ENCODE measurements at regions not wholly inside any gene's neighbourhood (a gene's known extent, or its start where the extent isn't known, plus 50 kb on each side); places are given as distances from the start of the nearest gene placed in this dataset.

DNA sequence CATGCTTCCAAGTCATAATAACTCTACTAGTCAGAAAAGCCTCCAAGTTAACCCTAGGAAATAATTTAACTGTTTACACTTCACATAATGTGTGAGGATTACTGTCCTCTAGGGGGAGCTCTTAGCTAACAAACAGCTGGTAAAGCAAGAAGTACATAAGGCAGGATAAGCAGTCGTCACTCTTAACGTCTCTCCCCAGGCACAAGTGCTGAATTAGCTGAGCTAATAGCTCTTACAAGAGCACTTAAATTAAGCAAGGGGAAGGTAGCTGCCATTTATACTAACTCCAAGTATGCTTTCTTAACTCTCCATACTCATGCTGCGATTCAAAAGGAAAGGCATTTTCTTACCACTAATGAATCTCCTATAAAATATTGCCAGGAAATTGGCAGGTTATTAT, 79.3 kb upstream of the TSPAN11 start:
- H3K27ac Mint-ChIP-seq (ENCODE audit: unreplicated experiment) = no peak overlapping the region
- no peak for DNase-seq
- peaks cover 6% of the 10 kb centered on the region for H3K4me1 Mint-ChIP-seq (ENCODE audit: low read depth, unreplicated experiment)
- TF ChIP-seq, protein P1, sequence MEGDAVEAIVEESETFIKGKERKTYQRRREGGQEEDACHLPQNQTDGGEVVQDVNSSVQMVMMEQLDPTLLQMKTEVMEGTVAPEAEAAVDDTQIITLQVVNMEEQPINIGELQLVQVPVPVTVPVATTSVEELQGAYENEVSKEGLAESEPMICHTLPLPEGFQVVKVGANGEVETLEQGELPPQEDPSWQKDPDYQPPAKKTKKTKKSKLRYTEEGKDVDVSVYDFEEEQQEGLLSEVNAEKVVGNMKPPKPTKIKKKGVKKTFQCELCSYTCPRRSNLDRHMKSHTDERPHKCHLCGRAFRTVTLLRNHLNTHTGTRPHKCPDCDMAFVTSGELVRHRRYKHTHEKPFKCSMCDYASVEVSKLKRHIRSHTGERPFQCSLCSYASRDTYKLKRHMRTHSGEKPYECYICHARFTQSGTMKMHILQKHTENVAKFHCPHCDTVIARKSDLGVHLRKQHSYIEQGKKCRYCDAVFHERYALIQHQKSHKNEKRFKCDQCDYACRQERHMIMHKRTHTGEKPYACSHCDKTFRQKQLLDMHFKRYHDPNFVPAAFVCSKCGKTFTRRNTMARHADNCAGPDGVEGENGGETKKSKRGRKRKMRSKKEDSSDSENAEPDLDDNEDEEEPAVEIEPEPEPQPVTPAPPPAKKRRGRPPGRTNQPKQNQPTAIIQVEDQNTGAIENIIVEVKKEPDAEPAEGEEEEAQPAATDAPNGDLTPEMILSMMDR (IDR thresholded peaks at IDR 0.05; ENCODE audit: partially characterized antibody, unreplicated experiment) = peak; percentile 91
- H3K4me3 Mint-ChIP-seq (ENCODE audit: unreplicated experiment) = no peak overlapping the region
- no peaks in the 10 kb centered on the region for H3K27me3 Mint-ChIP-seq (ENCODE audit: unreplicated experiment)
- no peaks in the 10 kb centered on the region for H3K9me3 Mint-ChIP-seq (ENCODE audit: unreplicated experiment)
- no peaks in the 10 kb centered on the region for H3K36me3 Mint-ChIP-seq (ENCODE audit: unreplicated experiment)

DNA sequence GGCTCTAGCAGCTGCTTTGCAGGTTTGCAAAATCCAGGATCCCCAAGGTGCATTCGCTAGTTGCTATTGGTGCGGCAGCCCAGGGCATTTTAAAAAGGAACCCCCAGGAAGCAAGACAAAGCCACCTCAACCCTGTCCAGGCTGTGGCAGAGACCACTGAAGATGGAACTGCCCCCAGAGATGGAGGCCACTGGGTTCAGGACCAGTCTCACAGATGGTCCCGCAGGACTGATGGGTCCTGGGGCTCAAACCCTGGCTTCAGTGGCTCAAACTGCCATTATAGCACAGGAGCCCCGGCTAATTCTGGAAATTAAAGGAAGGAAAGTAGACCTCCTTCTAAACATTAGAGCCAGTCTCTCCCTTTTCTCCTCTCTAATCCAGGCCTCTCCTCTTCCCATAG, 79.8 kb upstream of the TSPAN11 start:
- H3K9me3 Mint-ChIP-seq (ENCODE audit: unreplicated experiment) = no peaks in the 10 kb centered on the region
- no peak overlapping the region for H3K4me3 Mint-ChIP-seq (ENCODE audit: unreplicated experiment)
- TF ChIP-seq, protein P1 (IDR thresholded peaks at IDR 0.05; ENCODE audit: partially characterized antibody, unreplicated experiment) = no peak
- peaks cover 3% of the 10 kb centered on the region for H3K4me1 Mint-ChIP-seq (ENCODE audit: low read depth, unreplicated experiment)
- no peaks in the 10 kb centered on the region for H3K36me3 Mint-ChIP-seq (ENCODE audit: unreplicated experiment)
- no peak for DNase-seq
- H3K27ac Mint-ChIP-seq (ENCODE audit: unreplicated experiment) = no peak overlapping the region
- no peaks in the 10 kb centered on the region for H3K27me3 Mint-ChIP-seq (ENCODE audit: unreplicated experiment)

DNA sequence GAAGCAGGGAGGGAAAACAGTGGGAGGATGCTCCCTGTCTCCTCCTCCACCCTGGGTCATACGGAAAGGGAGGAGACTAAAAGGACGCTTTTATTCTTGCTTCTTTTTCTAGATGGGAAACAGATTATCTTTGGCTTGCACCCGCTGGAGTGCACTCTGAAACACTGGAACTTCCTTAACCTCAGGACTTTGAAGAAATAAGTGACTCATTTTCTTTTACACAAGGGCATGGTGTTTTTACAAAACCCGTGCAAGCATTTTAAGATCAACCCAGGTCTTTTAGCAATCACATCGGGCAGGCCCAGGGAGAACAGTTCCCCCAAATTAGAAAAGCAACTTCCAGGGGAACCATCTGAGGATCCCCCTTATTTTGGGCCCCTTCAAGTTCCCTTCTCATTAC, 80.9 kb upstream of the TSPAN11 start:
- no peak overlapping the region for H3K4me3 Mint-ChIP-seq (ENCODE audit: unreplicated experiment)
- no peaks in the 10 kb centered on the region for H3K36me3 Mint-ChIP-seq (ENCODE audit: unreplicated experiment)
- no peaks in the 10 kb centered on the region for H3K9me3 Mint-ChIP-seq (ENCODE audit: unreplicated experiment)
- no peaks in the 10 kb centered on the region for H3K27me3 Mint-ChIP-seq (ENCODE audit: unreplicated experiment)
- DNase-seq = no peak
- H3K27ac Mint-ChIP-seq (ENCODE audit: unreplicated experiment) = no peak overlapping the region
- TF ChIP-seq, protein P1 (IDR thresholded peaks at IDR 0.05; ENCODE audit: partially characterized antibody, unreplicated experiment) = no peak
- peaks cover 6% of the 10 kb centered on the region for H3K4me1 Mint-ChIP-seq (ENCODE audit: low read depth, unreplicated experiment)

DNA sequence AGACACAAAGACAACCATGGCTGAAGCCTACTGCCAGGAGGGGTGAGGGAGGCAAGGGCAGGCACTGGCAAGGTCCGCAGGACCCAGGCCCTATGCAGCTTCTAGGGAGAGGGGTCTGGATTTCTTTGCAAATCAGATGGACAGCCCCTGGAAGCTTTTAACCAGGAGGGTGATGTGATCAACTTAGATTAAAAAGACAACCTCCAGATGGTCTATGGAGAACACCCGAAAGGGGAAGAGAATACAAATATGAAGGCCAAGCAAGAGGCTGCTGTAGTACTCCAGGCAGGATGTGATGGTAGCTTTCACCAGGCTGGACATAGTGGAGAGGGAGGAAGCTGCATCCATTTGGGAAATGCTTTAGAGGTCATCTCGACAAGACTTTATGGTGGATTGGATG, 83.3 kb upstream of the TSPAN11 start:
- H3K4me3 Mint-ChIP-seq (ENCODE audit: unreplicated experiment) = no peak overlapping the region
- no peak overlapping the region for H3K27ac Mint-ChIP-seq (ENCODE audit: unreplicated experiment)
- no peaks in the 10 kb centered on the region for H3K9me3 Mint-ChIP-seq (ENCODE audit: unreplicated experiment)
- DNase-seq = no peak
- no peaks in the 10 kb centered on the region for H3K36me3 Mint-ChIP-seq (ENCODE audit: unreplicated experiment)
- peaks cover 6% of the 10 kb centered on the region for H3K4me1 Mint-ChIP-seq (ENCODE audit: low read depth, unreplicated experiment)
- TF ChIP-seq, protein P1 (IDR thresholded peaks at IDR 0.05; ENCODE audit: partially characterized antibody, unreplicated experiment) = no peak
- H3K27me3 Mint-ChIP-seq (ENCODE audit: unreplicated experiment) = no peaks in the 10 kb centered on the region

DNA sequence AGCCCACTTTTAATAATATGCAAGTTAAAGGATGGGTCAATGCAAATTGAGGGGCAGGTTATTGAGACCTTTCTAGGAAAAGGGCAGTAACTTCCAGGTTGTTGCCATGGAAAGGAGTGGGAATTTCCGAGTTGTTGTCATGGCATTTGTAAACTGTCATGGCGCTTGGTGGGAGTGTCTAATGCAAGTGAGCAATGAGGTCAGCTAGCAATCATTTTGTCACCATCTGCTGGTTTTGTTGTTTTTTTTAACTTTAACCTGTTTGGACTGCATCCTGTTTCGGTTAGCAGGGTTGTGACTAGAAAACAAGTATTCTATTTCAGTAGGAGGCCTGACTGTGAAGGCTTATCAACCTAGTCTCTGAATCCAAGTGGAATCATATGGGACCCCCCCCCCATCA, 85.8 kb upstream of the TSPAN11 start:
- Mint-ChIP-seq H3K4me1 (ENCODE audit: low read depth, unreplicated experiment) (peaks cover 6% of the 10 kb centered on the region), H3K27me3 (ENCODE audit: unreplicated experiment) (no peaks in the 10 kb centered on the region), H3K36me3 (ENCODE audit: unreplicated experiment) (no peaks in the 10 kb centered on the region), H3K9me3 (ENCODE audit: unreplicated experiment) (no peaks in the 10 kb centered on the region), H3K27ac (ENCODE audit: unreplicated experiment) (peak overlapping the region; percentile 69), H3K4me3 (ENCODE audit: unreplicated experiment) (no peak overlapping the region)
- TF ChIP-seq, protein P1 (IDR thresholded peaks at IDR 0.05; ENCODE audit: partially characterized antibody, unreplicated experiment) = no peak
- DNase-seq = no peak
